Uterus (tissue), 3 donors: ENCODE measurements at regions not wholly inside any gene's neighbourhood (a gene's known extent, or its start where the extent isn't known, plus 50 kb on each side); places are given as distances from the start of the nearest gene placed in this dataset. TPM values are rescaled to one million over a fixed set of nuclear protein-coding genes. Genes with fewer than 3 reads are reported as not detected.

Experiments used
- DNase-seq, 2 donors: peaks; one replicate each; pipeline ENCODE4 v3.0.0-alpha.2; 2019 to 2020
- H3K27ac ChIP-seq, 2 donors: fragments of 200-600 bp; sonication (generic); 1 replicate in 1 of 2; 2 replicates in 1 of 2; pipeline ENCODE4 v1.5.1; 2016 to 2018
- H3K27me3 ChIP-seq, 2 donors: fragments of 200-600 bp; sonication (generic); one replicate each; pipeline ENCODE4 v1.5.1; 2018 to 2019; ENCODE audit warnings: control low read depth in 1 of 2
- H3K36me3 ChIP-seq, 2 donors: fragments of 200-600 bp; sonication (generic); one replicate each; pipeline ENCODE4 v1.5.1; 2019; ENCODE audit warnings: control low read depth in 1 of 2
- H3K4me1 ChIP-seq, 2 donors: fragments of 200-600 bp; sonication (generic); one replicate each; pipeline ENCODE4 v1.5.1; 2018 to 2019; ENCODE audit warnings: control low read depth in 1 of 2
- H3K4me3 ChIP-seq, 2 donors: fragments of 200-600 bp; sonication (generic); 1 replicate in 1 of 2; 2 replicates in 1 of 2; pipeline ENCODE4 v1.5.1; 2018 to 2019; ENCODE audit warnings: mild to moderate bottlenecking in 1 of 2
- H3K9me3 ChIP-seq, 2 donors: fragments of 200-600 bp; sonication (generic); one replicate each; pipeline ENCODE4 v1.5.1; 2019; ENCODE audit warnings: control low read depth in 1 of 2
- POLR2A ChIP-seq, 2 donors: fragments of 450-650 bp; IDR thresholded peaks; one replicate each; pipeline ENCODE4 v1.6.1; 2016; ENCODE audit warnings: antibody characterized with exemption in 2 of 2, mild to moderate bottlenecking in 1 of 2, moderate library complexity in 1 of 2
- intact Hi-C: fragments of 100-400 bp; cut with DNase I; formaldehyde crosslinking; loops from one replicate; pipeline ENCODE4 v1.15.1; 2023; ENCODE audit warnings: low total_unique reads
- microRNA-seq: library from miRNA; unstranded; fragments of <30 nt; microRNA quantifications from one replicate; pipeline ENCODE4, GENCODE V29; 2016; ENCODE audit warnings: borderline microRNAs expressed, borderline replicate concordance
- small RNA-seq: library from RNA; depleted of rRNA; stranded (forward); fragments of <200 nt; gene quantifications from one replicate; pipeline ENCODE3, GENCODE V24; 2016
- TF ChIP-seq, protein P1 (sequence below), 4 experiments: fragments of 200-600 bp in 2 of 4; fragments of 450-650 bp in 2 of 4; sonication (generic) in 2 of 4; IDR thresholded peaks; one replicate each; pipeline ENCODE4 v1.5.1; 2016 to 2019; ENCODE audit warnings: antibody characterized with exemption in 4 of 4, mild to moderate bottlenecking in 2 of 4, moderate library complexity in 1 of 4
- donor health status: DM: yes; HTN: yes; CAD: no.

DNA sequence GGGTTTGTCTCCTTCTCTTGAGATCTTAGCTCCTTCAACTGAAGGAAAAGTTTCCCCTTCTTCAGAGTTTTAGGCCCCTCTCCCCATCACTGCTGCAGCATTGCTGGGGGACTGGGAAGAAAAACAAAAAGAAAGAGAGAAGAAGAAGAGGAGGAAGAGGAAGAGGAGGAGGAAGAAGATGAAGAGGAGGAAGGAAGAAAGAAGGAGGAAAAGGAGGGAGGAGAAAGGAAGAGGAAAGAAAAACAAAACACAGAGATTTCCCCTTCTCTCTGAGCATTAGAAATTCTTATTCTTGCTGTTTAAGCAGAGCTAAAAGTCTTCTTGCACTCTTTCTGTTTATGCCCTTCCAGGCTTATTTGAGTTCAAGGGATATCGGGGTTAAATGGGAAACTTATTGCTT is 219.8 kb upstream of the AMIGO2 start:
- no peak overlapping the region for H3K4me3 ChIP-seq
- no peaks in the 10 kb centered on the region for H3K9me3 ChIP-seq
- no peaks in the 10 kb centered on the region for H3K4me1 ChIP-seq
- TF ChIP-seq, protein P1, sequence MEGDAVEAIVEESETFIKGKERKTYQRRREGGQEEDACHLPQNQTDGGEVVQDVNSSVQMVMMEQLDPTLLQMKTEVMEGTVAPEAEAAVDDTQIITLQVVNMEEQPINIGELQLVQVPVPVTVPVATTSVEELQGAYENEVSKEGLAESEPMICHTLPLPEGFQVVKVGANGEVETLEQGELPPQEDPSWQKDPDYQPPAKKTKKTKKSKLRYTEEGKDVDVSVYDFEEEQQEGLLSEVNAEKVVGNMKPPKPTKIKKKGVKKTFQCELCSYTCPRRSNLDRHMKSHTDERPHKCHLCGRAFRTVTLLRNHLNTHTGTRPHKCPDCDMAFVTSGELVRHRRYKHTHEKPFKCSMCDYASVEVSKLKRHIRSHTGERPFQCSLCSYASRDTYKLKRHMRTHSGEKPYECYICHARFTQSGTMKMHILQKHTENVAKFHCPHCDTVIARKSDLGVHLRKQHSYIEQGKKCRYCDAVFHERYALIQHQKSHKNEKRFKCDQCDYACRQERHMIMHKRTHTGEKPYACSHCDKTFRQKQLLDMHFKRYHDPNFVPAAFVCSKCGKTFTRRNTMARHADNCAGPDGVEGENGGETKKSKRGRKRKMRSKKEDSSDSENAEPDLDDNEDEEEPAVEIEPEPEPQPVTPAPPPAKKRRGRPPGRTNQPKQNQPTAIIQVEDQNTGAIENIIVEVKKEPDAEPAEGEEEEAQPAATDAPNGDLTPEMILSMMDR (IDR thresholded peaks at IDR 0.05) = no peak
- no peak for TF ChIP-seq POLR2A (IDR thresholded peaks at IDR 0.05)
- no peak overlapping the region for H3K27ac ChIP-seq
- intact Hi-C loops = no loop called here
- no peaks in the 10 kb centered on the region for H3K36me3 ChIP-seq
- DNase-seq = no peak
- no peaks in the 10 kb centered on the region for H3K27me3 ChIP-seq

DNA sequence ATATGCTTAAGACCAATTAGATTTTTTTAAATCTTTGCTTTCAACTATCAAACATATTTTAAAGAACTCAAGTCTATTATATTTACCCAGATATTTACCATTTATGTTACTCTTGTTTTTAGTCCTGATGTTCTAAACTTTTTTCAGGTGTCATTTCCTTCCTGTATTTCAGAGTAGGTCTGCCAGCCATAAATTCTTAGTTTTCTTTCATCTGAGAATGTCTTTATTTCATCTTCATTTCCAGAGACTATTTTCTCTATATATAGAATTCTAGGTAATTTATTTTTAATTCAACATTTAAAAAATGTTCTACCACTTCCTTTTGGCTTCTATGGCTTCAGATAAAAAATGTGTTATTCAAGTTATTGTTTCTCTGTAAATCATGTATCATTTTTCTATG is 218.2 kb upstream of the AMIGO2 start:
- Histone ChIP-seq H3K27ac (no peak overlapping the region), H3K9me3 (no peaks in the 10 kb centered on the region), H3K4me1 (no peaks in the 10 kb centered on the region), H3K4me3 (no peak overlapping the region), H3K27me3 (no peaks in the 10 kb centered on the region), H3K36me3 (no peaks in the 10 kb centered on the region)
- TF ChIP-seq POLR2A (IDR thresholded peaks at IDR 0.05) = no peak
- TF ChIP-seq, protein P1 (IDR thresholded peaks at IDR 0.05) = no peak
- DNase-seq = no peak
- intact Hi-C loops = no loop called here

DNA sequence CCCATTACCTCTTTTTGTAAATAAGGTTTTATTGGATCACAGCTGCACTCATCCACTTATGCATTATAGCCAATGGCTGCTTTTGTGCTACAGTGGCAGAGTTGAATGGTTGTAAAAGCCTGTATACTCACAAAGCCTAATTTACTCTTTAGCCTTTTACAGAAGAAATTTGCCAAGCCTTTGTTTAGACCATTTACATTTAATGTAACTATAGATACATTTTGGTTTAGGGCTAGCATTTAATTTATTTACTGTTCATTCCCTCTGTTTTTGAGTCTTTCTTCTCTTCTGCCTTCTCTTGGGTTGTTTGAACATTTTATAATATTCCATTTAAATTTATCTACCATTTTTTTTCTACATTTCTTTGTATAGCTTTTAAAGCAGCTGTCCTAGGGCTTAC is 217.1 kb upstream of the AMIGO2 start:
- H3K27me3 ChIP-seq = no peaks in the 10 kb centered on the region
- no peaks in the 10 kb centered on the region for H3K9me3 ChIP-seq
- H3K36me3 ChIP-seq = no peaks in the 10 kb centered on the region
- H3K4me1 ChIP-seq = no peaks in the 10 kb centered on the region
- no peak overlapping the region for H3K27ac ChIP-seq
- DNase-seq = no peak
- intact Hi-C loops = no loop called here
- H3K4me3 ChIP-seq = no peak overlapping the region
- TF ChIP-seq, protein P1 (IDR thresholded peaks at IDR 0.05) = no peak
- no peak for TF ChIP-seq POLR2A (IDR thresholded peaks at IDR 0.05)

DNA sequence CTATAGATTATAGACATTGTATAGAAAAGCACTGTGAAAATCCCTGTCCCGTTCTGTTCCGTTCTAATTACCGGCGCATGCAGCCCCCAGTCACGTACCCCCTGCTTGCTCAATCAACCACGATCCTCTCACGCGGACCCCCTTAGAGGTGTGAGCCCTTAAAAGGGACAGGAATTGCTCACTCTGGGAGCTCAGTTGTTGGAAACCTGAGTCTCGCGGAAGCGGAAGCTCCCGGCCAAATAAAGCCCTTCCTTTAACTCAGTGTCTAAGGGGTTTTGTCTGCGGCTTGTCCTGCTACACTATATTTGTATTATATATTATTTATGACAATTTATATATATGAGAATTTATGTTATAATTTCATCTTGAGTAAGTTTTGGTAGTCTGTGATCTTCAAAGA is 213.6 kb upstream of the AMIGO2 start:
- Histone ChIP-seq H3K36me3 (no peaks in the 10 kb centered on the region), H3K27ac (no peak overlapping the region), H3K27me3 (no peaks in the 10 kb centered on the region), H3K4me1 (no peaks in the 10 kb centered on the region), H3K4me3 (no peak overlapping the region), H3K9me3 (no peaks in the 10 kb centered on the region)
- DNase-seq = no peak
- intact Hi-C loops = no loop called here
- TF ChIP-seq, protein P1 (IDR thresholded peaks at IDR 0.05) = no peak
- no peak for TF ChIP-seq POLR2A (IDR thresholded peaks at IDR 0.05)

DNA sequence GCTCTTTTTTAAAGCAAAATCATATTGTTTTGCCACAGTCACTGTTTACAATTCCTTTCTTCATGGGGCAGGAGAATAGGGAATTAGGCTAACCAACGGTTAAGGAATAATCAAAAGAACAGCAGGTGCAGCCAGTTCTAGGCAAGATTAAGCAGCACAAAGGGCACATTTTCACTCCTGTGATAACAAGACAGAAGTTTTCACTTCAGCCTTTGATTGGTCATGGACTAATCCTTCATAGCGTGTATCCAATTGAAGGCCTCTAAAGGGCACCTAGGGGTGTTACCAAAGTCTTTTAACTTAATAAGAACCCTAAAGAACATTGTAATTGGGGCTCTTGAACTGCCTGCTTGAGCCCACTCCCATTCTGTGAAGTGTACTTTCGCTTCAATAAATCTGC is 206.9 kb upstream of the AMIGO2 start:
- H3K4me1 ChIP-seq = no peaks in the 10 kb centered on the region
- no peaks in the 10 kb centered on the region for H3K9me3 ChIP-seq
- no peak overlapping the region for H3K4me3 ChIP-seq
- H3K36me3 ChIP-seq = no peaks in the 10 kb centered on the region
- no peak for TF ChIP-seq POLR2A (IDR thresholded peaks at IDR 0.05)
- TF ChIP-seq, protein P1 (IDR thresholded peaks at IDR 0.05) = no peak
- H3K27me3 ChIP-seq = no peaks in the 10 kb centered on the region
- no peak overlapping the region for H3K27ac ChIP-seq
- intact Hi-C loops = no loop called here
- DNase-seq = no peak

Small RNAs in the stretch of these regions (microRNA-seq; reads per million reads assigned to microRNA genes)
- not detected for gene MIR4494

Small RNAs in the stretch of these regions (small RNA-seq; reads per million reads assigned to genes)
- gene AC004486.1 = not detected
- gene MIR4494 = not detected
- gene RF00264 = not detected
